Left hindlimb (tissue), 1 donor: ENCODE measurements at regions not wholly inside any gene's neighbourhood (a gene's known extent, or its start where the extent isn't known, plus 50 kb on each side); places are given as distances from the start of the nearest gene placed in this dataset.
"Not testable (repeated sequence)": the region's sequence is repeated elsewhere in the genome, so short reads cannot be mapped to it uniquely, and the experiment has no call there.

Source experiments
- DNase-seq: peaks from one replicate; pipeline ENCODE4 v3.0.0-alpha.2; 2018

DNA sequence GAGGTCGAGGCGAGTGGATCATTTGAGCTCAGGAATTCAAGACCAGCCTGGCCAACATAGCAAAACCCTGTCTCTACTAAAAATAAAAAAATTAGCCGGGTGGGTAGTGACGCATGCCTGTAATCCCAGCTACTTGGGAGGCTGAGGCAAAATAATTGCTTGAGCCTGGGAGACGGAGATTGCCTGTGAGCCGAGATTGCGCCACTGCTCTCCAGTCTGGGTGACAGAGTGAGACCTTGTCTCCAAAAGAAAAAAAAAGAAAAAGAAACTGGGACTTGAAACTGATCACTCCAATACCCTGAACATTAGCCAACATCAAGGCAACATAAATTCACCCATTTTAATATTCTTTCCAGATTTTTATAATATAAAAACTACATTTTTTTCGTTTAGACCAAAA is 874.6 kb upstream of the MBL2 start:
- DNase-seq = not testable (repeated sequence)

DNA sequence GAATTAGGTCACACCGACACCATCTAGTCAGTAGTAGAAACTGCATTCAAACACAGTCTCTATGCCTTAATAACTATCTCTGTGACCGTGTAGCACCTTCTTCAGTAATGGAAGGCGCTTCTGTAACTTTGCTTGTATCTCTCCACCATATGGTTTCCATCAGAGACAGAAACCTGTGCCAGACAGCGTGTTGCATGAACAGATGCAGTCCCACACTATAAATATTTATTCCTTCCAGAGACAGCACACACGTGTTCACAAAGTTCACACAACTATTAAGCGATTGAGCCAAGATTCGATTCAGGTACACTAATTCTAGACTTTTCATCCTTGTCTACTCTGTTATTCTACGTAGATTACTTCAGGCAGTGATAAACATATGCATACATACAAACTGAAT is 873.9 kb upstream of the MBL2 start:
- no peak for DNase-seq

DNA sequence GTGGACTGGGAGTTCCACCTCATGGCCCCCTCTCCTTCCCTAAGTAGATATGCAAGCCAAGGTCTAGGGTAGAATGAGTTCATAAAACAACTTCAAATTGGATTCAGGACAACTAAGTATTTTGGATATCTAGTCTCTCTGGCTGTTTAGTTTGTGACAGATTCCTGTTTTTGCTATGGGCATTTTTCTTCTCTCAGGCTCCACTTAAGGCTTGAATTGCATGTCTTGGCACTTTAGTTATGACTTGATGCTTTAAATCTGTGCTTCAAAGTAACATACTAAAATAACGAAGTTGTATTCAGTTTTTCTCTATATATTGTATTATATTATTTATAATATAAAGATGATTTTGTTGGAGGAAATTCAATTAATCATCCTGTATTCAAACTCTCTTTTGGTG is 873.4 kb upstream of the MBL2 start:
- DNase-seq = no peak

DNA sequence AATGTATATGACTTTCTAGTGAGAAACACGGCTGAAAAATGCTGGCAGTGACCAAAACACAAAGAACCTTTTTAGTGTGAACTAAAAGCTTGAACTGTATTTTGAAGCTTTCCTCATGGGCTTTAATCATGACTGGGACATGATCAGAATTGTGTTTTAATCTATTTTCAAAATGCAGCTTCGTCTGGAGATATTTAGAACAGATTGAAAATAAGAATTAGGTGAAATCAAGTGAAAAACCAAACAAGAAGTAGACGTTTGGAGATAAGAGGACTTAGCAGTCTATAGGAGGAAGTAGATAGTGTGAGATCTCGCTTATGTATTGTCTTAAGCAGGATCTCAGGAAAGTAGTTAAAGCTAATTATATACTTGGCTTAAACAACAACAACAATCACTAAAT is 865.4 kb upstream of the MBL2 start:
- no peak for DNase-seq

DNA sequence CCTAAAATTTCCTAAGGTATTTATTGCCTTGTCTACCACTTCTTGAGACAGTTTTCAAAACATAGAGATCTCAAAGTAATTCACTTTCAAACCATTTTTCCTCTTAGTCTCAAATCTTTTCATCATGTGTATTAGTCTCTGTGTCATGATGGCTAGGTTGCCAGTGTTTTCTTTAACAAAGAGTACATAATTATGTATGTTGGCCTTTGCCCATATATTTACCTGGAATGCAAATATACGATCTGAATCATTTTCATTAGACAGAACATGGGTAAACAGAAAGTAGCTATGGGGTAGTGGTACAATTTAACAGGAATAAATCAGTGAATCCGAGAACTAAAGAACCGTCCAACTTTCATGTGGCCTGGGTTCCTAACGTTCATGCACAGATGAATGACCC is 852.1 kb upstream of the MBL2 start:
- no peak for DNase-seq

DNA sequence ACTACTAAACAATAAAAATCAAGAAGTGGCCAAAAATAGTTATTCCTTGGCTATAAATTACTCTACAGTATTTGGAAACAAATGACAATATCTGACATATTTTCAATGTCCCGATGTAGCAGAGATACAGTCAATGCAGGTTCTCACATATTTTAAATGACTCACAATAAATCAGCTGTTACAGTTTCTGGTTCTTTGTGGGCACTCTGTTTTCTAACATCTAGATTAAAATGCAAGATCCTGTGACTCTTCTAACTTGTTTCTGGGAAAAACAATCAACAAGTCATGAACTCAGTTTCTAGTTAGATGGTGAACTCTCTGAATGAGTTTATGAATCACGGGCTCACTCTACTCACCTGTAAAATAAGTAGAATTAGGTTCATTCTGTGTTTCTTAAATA is 849.6 kb upstream of the MBL2 start:
- no peak for DNase-seq

DNA sequence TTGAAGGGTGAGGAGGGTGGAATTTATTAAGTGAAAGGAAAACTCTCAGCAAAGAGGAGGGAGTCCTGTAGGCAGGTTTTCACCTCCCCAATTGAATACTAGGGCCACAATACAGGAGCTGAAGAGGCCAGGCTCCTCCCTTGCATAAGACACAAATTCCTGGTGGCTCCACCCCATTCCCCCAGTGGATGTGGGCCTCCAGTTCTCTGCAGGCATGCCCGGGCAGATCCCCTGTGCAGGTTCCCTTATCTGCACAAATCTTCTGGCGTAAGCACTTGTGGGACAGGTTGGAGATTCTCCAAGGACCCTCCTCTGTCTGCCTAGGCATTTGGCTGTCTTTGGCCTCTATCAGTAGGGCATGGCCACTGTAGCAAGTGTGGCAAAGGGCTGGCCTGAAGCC is 847.1 kb upstream of the MBL2 start:
- DNase-seq = no peak

DNA sequence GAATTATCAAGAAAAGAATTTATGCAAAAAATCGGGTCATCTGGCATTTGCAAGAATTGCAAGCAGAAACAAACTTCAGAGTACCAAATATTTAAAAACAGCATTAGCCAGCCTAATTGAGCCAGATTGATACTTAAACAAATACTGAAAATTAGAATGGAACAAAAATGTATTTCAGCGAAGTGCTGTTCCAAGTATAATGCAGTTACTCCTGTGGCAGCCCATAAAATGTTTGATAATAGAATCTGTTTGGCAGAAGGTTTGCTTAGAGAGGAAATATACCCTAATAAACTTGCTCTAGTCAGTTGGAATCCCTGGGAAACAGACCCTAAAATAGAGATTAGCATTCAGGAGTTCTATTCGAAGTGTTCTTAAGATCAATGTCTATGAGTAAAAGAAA is 835.1 kb upstream of the MBL2 start:
- no peak for DNase-seq

DNA sequence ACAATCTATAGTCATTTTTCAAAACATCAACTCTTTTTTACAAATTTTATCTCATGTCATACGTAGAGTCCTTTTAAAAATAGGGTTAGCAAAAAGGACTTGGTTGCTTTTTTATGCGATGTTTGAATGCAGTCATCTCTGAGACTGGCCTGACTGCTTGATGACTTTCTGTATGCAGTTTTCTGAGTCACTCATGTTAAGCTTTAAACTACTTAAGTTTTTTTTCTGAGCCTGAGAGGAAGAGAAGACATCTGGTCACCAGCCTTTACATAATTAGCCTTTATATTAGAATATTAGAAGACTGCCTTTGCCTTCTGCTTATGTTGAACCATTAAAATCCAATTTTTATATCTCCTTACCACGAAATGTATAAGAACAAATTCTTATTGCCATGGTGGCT is 834.4 kb upstream of the MBL2 start:
- no peak for DNase-seq

DNA sequence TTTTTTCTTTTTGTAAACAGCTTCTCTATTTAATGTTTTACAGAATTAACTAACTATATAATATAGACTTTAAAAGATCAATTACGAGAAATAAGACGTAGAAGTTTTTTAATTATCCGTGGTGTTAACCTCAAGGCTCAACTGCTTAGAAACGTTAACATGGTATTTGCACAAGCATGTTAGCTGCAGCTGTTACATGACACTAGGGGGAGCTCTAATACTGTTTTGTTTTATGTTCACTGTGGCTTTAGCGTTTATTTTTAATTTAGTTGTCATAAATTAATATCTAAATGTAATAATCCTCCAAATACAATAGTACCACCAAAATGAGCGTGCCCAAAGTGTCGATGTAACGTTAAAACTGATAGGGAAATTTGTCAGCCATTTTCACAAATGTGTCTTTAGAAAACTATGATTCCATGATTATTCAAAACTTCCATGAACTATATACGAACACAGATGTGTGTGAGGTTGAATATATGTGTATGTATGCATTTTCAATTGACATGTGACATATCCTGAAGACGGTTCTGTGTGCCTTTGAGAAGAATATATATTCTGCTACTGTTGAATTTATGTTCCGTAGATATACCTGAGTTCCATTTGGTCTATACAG is 828.8 kb upstream of the MBL2 start:
- no peak for DNase-seq

DNA sequence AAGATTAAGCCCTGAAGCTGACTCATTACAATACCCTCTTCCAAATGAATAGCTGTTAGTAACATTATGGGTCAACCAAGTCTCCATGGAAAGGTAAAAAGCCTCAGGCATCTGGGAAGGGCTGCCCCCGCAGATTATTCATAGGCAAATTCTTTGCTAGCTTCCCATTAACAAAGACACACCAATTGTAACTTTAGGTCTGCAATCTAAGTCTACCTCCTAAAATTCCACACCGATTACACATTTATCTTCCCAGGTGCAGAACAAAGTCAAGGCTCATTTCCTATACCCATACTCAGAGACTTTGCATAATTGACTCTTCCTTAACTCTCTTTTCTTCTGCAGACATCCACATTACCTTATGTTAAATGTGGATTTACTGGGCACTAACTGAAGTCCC is 826.3 kb upstream of the MBL2 start:
- no peak for DNase-seq

DNA sequence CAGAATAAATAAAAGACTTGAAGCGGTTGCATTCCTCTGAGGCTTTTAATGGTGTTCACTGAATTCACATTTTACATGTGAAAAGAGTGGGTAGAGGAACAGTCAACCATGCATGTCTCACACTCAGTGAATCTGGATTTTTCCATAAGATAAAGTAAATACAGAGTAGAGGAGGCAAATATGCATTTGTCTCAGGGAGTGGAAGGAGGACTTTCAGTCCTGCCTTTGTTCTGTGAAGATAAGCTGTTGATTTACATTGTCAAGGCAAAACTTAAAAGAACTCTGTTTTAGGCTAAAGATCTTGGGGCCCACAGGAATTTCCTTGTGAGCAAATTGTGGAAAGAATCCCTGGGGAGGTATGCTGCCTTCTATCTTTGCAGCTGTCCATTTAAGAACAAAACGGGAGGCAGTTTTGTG is 825.3 kb upstream of the MBL2 start:
- no peak for DNase-seq

DNA sequence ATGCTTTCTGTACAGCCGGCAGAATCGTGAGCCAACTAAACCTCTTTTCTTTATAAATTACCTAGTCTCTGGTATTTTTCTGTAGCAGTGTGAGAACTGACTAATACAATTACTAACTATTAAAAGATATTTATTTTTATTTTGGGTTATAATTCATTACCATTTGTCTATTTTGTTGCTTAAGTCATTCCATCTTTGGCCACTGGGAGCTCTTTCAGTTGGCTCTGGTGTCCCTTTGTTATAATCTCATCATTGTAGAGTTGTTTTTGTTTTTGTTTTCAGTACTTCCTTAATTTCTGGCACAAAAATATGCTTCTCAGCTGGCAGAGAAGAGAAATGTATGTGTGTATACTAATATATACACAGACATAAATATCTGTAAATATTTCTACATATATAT is 807.9 kb upstream of the MBL2 start:
- no peak for DNase-seq

DNA sequence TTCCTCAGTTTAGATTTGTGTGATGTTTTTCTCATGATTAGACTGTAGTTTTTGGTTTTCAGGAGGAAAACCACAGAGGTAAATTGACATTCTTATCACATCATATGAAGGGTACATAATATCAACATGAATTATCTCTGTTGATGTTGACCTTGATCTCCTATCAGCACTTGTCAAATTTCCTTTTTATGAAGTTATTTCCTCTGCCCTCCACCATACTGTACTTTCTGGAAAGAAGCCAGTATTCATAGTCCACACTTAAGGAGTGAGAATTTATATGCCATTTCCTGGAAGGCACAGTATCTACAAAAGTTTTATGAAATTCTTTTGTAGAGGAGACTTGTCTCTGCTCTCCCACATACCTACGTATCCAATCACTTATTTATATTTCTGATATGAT is 807.2 kb upstream of the MBL2 start:
- DNase-seq = no peak

DNA sequence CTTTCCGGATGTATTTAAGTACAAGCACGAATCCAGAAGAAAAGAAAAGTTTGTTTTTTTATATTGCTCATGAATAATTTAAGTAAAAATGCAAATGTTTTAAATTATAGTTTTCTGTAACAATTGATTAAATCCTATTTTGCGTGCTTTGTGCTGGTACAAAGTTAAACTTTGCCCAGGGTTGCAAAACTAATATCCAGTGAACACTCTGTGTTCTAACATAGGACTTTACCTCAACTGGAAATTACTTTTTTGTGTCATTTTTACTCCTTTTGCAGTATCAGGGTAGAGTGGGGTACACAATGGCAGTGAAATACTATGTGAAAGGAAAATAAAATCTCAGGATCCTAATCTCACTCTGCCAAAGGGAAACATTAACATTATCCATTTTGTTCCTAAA is 801.4 kb upstream of the MBL2 start:
- no peak for DNase-seq

DNA sequence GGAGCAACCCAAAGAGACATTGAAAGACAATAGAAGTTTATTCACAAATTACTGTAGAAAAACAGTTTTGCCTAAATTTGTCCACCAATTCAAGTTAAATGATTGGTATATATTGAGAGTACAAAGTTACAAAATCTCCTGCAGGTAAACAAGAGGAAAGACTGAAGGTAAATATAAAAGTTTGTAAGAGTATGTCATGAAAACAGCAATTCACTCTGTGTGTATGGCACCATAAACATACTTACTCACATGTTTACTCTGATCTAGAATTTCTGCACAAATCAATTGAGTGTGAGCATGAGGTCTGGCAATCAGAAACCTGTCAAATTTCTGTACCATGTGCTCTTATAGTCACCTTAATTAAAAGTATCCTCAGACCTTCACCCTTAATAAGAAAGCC is 800.9 kb upstream of the MBL2 start:
- no peak for DNase-seq

DNA sequence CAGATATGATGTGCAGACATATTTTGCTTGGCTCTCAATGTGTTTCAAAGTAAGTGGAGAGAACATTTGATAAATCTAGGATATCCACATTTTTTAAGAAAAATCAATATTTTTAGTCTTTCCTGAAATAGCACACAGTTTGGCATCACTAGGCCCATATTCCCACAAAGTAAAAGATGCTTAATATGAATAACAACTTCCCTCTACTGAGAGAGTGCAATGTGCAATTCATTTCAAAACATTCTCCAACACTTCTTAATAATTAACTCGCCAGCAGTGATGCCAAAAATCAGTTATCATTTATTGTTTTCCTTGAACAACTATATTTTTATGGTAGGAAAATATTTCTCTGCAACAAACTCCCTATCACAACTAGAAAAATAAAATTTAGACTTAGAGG is 800.2 kb upstream of the MBL2 start:
- DNase-seq = no peak

DNA sequence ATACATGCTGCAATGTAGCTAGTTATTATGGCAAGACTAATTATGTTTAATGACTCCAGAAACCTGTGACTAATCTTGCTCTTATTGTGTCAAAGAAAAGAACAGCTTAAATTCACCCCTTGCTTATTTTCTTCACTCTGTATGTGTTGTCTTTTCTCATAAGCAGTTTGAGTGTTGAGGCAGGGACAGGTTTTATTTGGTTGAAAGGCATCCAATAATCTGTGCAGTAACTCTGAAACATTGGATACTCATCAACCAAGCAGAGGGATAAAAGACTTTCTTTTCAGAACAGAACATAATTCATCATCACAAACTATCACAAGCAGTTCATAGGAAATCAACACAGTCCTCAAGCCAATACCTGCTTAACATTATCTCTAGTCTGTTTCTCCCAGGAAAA is 797.6 kb upstream of the MBL2 start:
- no peak for DNase-seq

DNA sequence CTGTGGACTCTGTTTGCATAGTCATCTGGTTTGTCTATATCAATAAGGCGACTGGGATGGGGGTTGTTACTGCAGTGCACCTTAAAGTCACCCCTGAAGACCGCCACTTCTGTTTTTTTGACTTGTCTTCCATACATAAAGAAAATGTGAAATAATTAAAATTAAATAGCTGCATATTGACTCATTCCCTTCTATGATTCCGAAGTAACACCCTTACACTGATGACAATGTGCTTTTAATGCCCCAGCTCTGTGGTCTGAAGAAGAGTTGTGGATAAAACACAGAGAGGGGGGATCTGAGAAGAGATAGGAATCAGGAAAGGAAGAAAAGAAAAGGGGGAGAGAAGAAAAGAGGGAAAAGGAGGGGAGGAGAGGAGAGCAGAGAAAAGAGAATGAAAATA is 796.9 kb upstream of the MBL2 start:
- DNase-seq = no peak

DNA sequence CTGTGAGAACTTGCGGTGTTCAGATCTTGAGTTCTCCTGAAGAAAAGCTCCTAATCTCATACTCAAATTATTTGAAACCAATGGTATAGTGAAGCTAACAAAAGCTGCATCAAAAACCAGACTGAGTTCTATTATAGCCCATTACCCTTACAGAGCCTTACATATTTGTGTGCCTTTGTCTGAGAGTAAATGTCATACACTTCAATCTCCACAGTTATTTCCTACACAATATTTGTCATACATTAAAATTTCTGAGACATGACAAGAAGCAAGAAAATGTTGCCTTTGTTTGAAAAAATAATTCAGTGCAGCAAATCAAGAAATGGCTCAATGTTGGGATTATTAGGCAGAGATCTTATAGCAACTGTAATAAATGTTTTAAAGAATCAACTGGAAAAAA is 776.1 kb upstream of the MBL2 start:
- no peak for DNase-seq

DNA sequence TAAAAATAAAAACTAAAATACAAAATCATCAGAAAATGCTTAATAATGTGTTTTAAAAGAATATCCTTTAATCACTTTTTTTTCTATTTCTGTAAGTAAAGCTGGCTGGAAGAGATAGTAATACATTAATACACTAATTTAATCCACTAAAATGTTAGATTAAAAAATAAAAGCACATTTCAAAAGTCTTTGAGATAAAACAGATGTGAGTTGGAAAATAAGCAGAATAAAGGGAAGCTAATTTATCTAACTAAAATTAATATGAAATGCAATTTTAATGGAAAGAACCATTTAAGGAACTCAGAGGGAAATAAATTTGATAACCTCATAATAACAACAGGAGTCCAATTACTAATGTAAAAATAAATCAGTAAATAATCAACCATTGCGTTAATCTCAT is 774.8 kb upstream of the MBL2 start:
- DNase-seq = no peak

DNA sequence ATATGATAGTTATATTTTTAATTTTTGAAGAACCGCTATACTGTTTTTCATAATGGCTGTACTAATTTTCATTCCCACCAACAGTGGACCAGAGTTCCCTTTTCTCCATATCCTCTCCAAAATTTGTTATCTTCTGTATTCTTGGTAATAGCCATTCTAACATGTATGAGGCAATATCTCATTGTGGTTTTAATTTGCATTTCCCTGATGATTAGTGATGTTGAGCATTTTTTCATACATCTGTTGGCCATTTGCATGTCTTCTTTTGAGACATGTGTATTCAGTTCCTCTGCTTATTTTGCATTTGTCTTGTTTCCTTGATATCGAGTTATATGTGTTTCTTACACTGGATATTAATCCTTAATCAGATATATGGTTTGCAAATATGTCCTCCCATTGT is 770.8 kb upstream of the MBL2 start:
- no peak for DNase-seq

DNA sequence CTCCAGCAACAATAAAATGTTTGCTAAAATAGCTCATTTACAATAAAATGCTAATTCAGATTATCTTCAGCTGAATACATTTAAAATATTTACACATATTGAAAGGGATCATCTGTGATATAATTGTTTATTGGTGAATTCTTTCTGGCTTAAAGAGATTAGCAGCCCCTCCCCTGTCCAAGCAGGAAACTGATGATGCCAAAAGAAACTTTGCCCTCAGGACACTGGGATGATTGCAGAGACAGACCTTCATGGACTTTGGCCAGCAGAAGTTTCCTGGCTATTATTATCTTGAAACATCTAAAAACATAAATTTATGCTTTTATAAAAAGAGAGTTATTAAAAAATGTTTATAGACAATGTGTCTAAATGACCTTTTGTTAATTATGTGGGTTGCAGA is 764.9 kb upstream of the MBL2 start:
- no peak for DNase-seq

DNA sequence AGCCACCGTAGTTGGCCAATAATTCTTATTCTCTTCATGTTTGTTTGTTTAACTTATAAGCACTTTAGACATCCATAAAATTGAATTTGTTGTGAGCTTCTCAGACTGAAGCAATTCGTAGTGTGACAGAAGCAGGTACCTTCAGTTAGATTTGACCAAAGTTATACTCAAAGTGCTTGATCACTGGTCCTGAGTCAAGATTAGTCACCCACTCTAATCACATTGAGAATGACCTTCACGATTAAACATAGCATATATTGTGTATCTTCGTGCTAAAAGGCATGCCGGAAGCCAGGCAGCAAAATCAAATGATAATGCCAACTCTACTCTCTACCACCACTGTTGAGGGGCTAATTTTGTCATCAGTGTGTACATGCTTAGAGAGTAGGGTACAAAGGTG is 763.7 kb upstream of the MBL2 start:
- DNase-seq = no peak

DNA sequence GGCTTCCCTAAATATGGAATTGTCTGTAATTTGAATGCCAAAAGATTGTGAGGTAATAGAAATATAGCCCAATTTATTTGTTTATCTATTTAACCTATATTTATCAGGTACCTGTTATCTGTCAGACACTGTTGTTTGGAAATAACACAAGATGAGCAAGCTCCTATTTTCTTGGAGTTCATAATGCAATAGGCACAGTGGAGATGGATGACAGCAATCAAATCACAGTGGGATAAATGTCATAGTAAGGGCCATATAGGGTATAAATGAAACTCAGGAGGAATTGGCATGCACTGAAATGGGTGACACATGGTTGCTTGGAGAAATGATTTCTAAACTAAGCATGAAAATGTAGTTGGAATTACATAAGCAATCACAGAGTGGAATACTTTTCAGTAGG is 761.8 kb upstream of the MBL2 start:
- DNase-seq = no peak

DNA sequence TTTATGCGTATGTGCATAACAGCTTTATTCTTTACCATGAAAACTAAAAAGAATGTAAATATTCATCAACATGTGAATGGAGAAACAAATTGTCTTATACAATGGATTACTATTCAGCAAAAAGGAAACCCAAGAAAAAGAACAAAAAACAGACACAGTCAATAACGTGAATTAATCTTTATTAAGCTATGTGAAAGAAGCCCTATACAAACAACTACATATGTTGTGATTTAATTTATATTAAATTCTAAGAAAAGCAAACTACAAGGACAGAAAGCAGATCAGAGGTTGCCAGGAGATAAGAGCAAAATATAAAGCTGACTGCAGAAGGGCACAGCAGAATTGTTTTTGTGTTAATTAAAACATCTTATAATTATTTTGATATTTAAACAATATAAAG is 756.4 kb upstream of the MBL2 start:
- DNase-seq = no peak
